ENCODE measurements at regions not wholly inside any gene's neighbourhood (a gene's known extent, or its start where the extent isn't known, plus 50 kb on each side); places are given as distances from the start of the nearest gene placed in this dataset.

GRCh38 chr18:59968583-59968982 lies 68.8 kb downstream of the PMAIP1 start:
- TF ChIP-seq CTCF (IDR thresholded peaks at IDR 0.05) (no peak), POLR2A (IDR thresholded peaks at IDR 0.05) (no peak)

Data from testis (tissue), 2 donors.